Vagina (tissue), 2 donors: ENCODE measurements at regions not wholly inside any gene's neighbourhood (a gene's known extent, or its start where the extent isn't known, plus 50 kb on each side); places are given as distances from the start of the nearest gene placed in this dataset.

ENCODE experiments used
- CTCF ChIP-seq, 3 experiments: fragments of 450-650 bp in 2 of 3; fragments of 200-600 bp in 1 of 3; sonication (generic) in 1 of 3; IDR thresholded peaks; one replicate each; pipeline ENCODE4 v1.5.1; 2017 to 2019; ENCODE audit warnings: antibody characterized with exemption in 3 of 3, mild to moderate bottlenecking in 2 of 3, moderate library complexity in 2 of 3
- POLR2AphosphoS5 ChIP-seq, 2 donors: sonication (generic); formaldehyde crosslinking; IDR thresholded peaks; one replicate each; pipeline ENCODE4 v1.9.0; 2017; ENCODE audit warnings: antibody characterized with exemption in 2 of 2, mild to moderate bottlenecking in 2 of 2, low read depth in 1 of 2; ENCODE audit not compliant: insufficient read depth in 1 of 2

GRCh38 chr10:114711869-114712250 is 53.8 kb upstream of the ABLIM1 start:
- TF ChIP-seq CTCF (IDR thresholded peaks at IDR 0.05) (no peak), POLR2AphosphoS5 (IDR thresholded peaks at IDR 0.05; ENCODE audit: insufficient read depth in 1 of 2, low read depth in 1 of 2) (no peak)
